ENCODE measurements at regions not wholly inside any gene's neighbourhood (a gene's known extent, or its start where the extent isn't known, plus 50 kb on each side); places are given as distances from the start of the nearest gene placed in this dataset.

DNA sequence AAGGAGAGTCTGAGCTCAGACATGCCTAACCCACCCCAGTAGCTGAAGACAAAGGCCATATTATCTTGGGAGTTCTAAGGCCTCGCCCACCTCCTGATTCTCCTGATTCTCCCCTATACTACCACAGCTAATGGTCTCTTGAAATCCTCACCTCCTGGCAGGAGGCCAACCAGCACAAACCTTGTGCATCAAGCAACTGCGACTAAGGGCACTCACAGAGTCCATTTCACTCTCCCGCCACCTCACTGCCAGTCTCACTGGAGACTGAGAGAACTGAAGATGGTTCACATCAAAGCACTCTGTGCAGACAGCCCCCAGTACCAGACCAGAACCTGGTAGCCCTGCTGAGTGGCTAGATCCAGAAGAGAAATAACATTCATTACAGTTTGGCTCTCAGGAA, 102.1 kb upstream of the KLF8 start:
- TF ChIP-seq, protein P1, sequence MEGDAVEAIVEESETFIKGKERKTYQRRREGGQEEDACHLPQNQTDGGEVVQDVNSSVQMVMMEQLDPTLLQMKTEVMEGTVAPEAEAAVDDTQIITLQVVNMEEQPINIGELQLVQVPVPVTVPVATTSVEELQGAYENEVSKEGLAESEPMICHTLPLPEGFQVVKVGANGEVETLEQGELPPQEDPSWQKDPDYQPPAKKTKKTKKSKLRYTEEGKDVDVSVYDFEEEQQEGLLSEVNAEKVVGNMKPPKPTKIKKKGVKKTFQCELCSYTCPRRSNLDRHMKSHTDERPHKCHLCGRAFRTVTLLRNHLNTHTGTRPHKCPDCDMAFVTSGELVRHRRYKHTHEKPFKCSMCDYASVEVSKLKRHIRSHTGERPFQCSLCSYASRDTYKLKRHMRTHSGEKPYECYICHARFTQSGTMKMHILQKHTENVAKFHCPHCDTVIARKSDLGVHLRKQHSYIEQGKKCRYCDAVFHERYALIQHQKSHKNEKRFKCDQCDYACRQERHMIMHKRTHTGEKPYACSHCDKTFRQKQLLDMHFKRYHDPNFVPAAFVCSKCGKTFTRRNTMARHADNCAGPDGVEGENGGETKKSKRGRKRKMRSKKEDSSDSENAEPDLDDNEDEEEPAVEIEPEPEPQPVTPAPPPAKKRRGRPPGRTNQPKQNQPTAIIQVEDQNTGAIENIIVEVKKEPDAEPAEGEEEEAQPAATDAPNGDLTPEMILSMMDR (IDR thresholded peaks at IDR 0.05), result no peak
- TF ChIP-seq ZFX (IDR thresholded peaks at IDR 0.05; ENCODE audit: borderline replicate concordance), result no peak

All from 22Rv1 (cell line).